Activated naive CD8-positive, alpha-beta T cell treated with anti-CD3 and anti-CD28 coated beads, Interleukin-2, amount 50 U/mL, for 24 hours (primary cell): ENCODE measurements at regions not wholly inside any gene's neighbourhood (a gene's known extent, or its start where the extent isn't known, plus 50 kb on each side); places are given as distances from the start of the nearest gene placed in this dataset.
"Not testable (repeated sequence)": the region's sequence is repeated elsewhere in the genome, so short reads cannot be mapped to it uniquely, and the experiment has no call there.

ENCODE experiments used
- ATAC-seq: fragments of 150-1000 bp; cut with Tn5 transposase; one replicate; pipeline ENCODE4 v1.10.0; 2021
- DNase-seq: peaks from one replicate; pipeline ENCODE4 v3.0.0; 2021
- H3K27ac Mint-ChIP-seq: one replicate; pipeline ENCODE4 v1.8.0; 2021; ENCODE audit warnings: mild to moderate bottlenecking, mixed read lengths
- H3K27me3 Mint-ChIP-seq: one replicate; pipeline ENCODE4 v1.8.0; 2021; ENCODE audit warnings: mixed read lengths
- H3K36me3 Mint-ChIP-seq: one replicate; pipeline ENCODE4 v1.8.0; 2021; ENCODE audit warnings: low read depth, mixed read lengths
- H3K4me1 Mint-ChIP-seq: one replicate; pipeline ENCODE4 v1.8.0; 2021; ENCODE audit warnings: mixed read lengths
- H3K4me3 Mint-ChIP-seq: one replicate; pipeline ENCODE4 v1.8.0; 2021; ENCODE audit warnings: mild to moderate bottlenecking, moderate library complexity, mixed read lengths
- H3K9me3 Mint-ChIP-seq: one replicate; pipeline ENCODE4 v1.8.0; 2021; ENCODE audit warnings: mixed read lengths

- no peaks in the 10 kb centered on the region for H3K9me3 Mint-ChIP-seq
- no peak for ATAC-seq
- DNase-seq, result no peak
- no peaks in the 10 kb centered on the region for H3K27me3 Mint-ChIP-seq
- H3K36me3 Mint-ChIP-seq, result no peaks in the 10 kb centered on the region
- no peak overlapping the region for H3K27ac Mint-ChIP-seq
- H3K4me1 Mint-ChIP-seq, result no peaks in the 10 kb centered on the region
- no peak overlapping the region for H3K4me3 Mint-ChIP-seq
These were observed 325.9 kb downstream of the SOX9 start for GRCh38 chr17:72446525-72447250.

DNA sequence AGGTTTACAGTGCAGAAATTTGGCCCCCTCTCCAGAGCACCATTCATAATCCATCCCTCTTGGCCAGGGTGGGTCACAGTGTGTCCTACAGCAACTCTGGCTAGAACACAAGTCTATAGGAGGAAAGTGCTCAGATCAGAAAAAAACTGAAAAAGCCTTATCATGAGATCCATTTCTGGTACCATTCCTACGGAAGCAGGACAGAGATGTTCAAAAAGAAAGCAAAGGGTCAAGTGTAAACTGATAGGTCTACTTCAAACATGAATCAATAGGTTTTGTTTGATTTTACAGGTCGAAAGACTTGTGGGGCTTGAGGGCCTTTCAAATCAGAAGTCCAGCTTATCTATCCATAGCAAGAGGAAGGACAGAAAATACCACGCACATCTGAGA, 326.4 kb downstream of the SOX9 start:
- DNase-seq (no peak), ATAC-seq (no peak)
- Mint-ChIP-seq H3K36me3 (no peaks in the 10 kb centered on the region), H3K4me3 (no peak overlapping the region), H3K4me1 (no peaks in the 10 kb centered on the region), H3K9me3 (no peaks in the 10 kb centered on the region), H3K27ac (no peak overlapping the region), H3K27me3 (peaks cover under 1% of the 10 kb centered on the region)

DNA sequence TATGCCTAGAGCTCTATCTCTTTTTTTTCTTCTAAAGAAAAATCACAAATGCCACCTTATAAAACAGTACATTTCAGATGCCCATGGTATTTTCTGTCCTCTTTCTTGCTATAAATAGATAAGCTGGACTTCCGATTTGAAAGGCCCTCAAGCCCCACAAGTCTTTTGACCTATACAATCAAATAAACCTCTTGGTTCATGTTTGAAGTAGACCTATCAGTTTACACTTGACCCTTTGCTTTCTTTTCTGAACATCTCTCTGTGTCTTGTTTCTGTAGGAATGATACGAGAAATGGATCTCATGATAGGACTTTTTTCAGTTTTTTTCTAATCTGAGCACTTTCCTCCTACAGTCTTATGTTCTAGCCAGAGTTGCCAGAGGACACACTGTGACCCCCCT, 327.2 kb downstream of the SOX9 start:
- no peak overlapping the region for H3K4me3 Mint-ChIP-seq
- DNase-seq (no peak), ATAC-seq (no peak)
- H3K27ac Mint-ChIP-seq, result no peak overlapping the region
- H3K27me3 Mint-ChIP-seq, result peaks cover 2% of the 10 kb centered on the region
- no peaks in the 10 kb centered on the region for H3K4me1 Mint-ChIP-seq
- H3K9me3 Mint-ChIP-seq, result no peaks in the 10 kb centered on the region
- H3K36me3 Mint-ChIP-seq, result no peaks in the 10 kb centered on the region

GRCh38 chr17:72452286-72453173, 331.7 kb downstream of the SOX9 start:
- Mint-ChIP-seq H3K4me3 (no peak overlapping the region), H3K27me3 (peaks cover 2% of the 10 kb centered on the region), H3K4me1 (no peaks in the 10 kb centered on the region), H3K27ac (no peak overlapping the region), H3K36me3 (no peaks in the 10 kb centered on the region), H3K9me3 (no peaks in the 10 kb centered on the region)
- no peak for ATAC-seq
- no peak for DNase-seq

DNA sequence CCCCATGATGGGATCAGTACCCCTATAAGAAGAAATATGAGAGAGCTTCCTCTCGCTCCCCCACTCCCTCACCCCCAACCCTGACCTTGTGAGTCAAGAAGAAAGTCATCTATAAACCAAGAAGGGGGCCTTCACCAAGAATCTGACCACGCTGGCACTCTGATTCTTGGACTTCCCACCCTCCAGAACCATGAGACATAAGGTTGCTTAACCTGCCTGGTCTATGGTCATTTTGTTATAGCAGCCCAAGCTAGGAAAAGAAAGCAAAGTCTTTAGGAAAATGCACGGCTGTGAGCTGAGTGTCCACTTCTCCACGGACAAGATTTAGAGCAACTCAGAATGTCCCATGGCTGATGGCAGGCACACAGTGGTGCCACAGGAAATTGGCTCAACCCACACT, 333.5 kb downstream of the SOX9 start:
- no peak for ATAC-seq
- no peaks in the 10 kb centered on the region for H3K9me3 Mint-ChIP-seq

GRCh38 chr17:72455562-72455961, 334.7 kb downstream of the SOX9 start:
- H3K4me1 Mint-ChIP-seq, result no peaks in the 10 kb centered on the region
- peaks cover 2% of the 10 kb centered on the region for H3K27me3 Mint-ChIP-seq
- H3K9me3 Mint-ChIP-seq, result no peaks in the 10 kb centered on the region
- no peak overlapping the region for H3K4me3 Mint-ChIP-seq
- H3K36me3 Mint-ChIP-seq, result no peaks in the 10 kb centered on the region
- no peak for DNase-seq
- H3K27ac Mint-ChIP-seq, result no peak overlapping the region
- ATAC-seq, result no peak

More for the DNA sequence above, 333.5 kb downstream of the SOX9 start:
- no peak overlapping the region for H3K4me3 Mint-ChIP-seq
- H3K27ac Mint-ChIP-seq, result no peak overlapping the region
- DNase-seq, result no peak
- no peaks in the 10 kb centered on the region for H3K4me1 Mint-ChIP-seq
- no peaks in the 10 kb centered on the region for H3K36me3 Mint-ChIP-seq
- H3K27me3 Mint-ChIP-seq, result peaks cover 2% of the 10 kb centered on the region

- peaks cover 2% of the 10 kb centered on the region for H3K27me3 Mint-ChIP-seq
- no peak for ATAC-seq
- no peaks in the 10 kb centered on the region for H3K9me3 Mint-ChIP-seq
- H3K36me3 Mint-ChIP-seq, result no peaks in the 10 kb centered on the region
- H3K4me3 Mint-ChIP-seq, result no peak overlapping the region
- H3K27ac Mint-ChIP-seq, result no peak overlapping the region
- DNase-seq, result no peak
- no peaks in the 10 kb centered on the region for H3K4me1 Mint-ChIP-seq
These were observed 335.3 kb downstream of the SOX9 start for GRCh38 chr17:72456075-72456474.

DNA sequence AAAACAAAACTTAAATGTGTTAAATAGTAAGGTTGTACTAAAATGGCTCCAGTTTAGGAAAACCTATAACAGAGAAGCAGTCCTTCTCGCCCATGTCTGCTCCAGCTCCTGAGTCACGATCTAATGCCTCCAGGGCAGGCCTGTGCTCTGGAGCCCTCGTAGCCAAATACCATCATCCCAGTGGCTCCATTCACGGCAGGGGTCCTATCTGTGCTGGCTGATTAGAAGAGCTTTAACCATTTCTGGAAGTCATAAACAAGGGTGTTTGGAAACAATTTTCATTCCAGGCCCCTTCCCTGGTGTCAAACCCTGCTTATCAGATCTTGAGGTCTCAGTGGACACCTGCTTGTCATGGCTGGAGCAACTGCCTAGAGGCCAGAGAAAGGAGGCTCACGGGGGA, 336.9 kb downstream of the SOX9 start:
- ATAC-seq (no peak), DNase-seq (no peak)
- H3K27me3 Mint-ChIP-seq, result no peaks in the 10 kb centered on the region
- H3K27ac Mint-ChIP-seq, result no peak overlapping the region
- no peaks in the 10 kb centered on the region for H3K36me3 Mint-ChIP-seq
- H3K4me1 Mint-ChIP-seq, result no peaks in the 10 kb centered on the region
- H3K9me3 Mint-ChIP-seq, result no peaks in the 10 kb centered on the region
- no peak overlapping the region for H3K4me3 Mint-ChIP-seq

DNA sequence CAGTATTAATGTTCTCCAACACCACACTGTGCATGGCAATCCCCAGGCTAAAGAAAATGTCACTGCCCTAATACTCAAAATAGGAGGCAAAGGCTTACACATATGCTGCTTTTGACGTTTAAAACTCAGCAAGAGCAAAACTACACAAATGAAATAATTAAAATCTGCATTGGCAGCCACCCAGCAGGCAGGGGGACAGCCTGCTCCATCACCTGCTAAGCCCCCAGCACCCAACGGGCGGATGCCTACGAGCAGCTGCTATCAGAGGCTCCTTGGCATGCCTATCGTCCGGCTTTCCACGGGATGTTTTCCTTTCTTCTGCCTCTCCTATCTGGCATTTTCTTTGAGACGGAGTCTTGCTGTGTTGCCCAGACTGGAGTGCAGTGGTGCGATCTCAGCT, 337.5 kb downstream of the SOX9 start:
- no peak overlapping the region for H3K4me3 Mint-ChIP-seq
- H3K27me3 Mint-ChIP-seq, result no peaks in the 10 kb centered on the region
- no peak overlapping the region for H3K27ac Mint-ChIP-seq
- H3K9me3 Mint-ChIP-seq, result no peaks in the 10 kb centered on the region
- ATAC-seq, result no peak
- no peak for DNase-seq
- no peaks in the 10 kb centered on the region for H3K4me1 Mint-ChIP-seq
- no peaks in the 10 kb centered on the region for H3K36me3 Mint-ChIP-seq

GRCh38 chr17:72460711-72461110, 339.9 kb downstream of the SOX9 start:
- no peaks in the 10 kb centered on the region for H3K36me3 Mint-ChIP-seq
- no peaks in the 10 kb centered on the region for H3K4me1 Mint-ChIP-seq
- no peaks in the 10 kb centered on the region for H3K9me3 Mint-ChIP-seq
- peaks cover 3% of the 10 kb centered on the region for H3K27me3 Mint-ChIP-seq
- H3K27ac Mint-ChIP-seq, result no peak overlapping the region
- no peak overlapping the region for H3K4me3 Mint-ChIP-seq
- no peak for DNase-seq
- no peak for ATAC-seq

DNA sequence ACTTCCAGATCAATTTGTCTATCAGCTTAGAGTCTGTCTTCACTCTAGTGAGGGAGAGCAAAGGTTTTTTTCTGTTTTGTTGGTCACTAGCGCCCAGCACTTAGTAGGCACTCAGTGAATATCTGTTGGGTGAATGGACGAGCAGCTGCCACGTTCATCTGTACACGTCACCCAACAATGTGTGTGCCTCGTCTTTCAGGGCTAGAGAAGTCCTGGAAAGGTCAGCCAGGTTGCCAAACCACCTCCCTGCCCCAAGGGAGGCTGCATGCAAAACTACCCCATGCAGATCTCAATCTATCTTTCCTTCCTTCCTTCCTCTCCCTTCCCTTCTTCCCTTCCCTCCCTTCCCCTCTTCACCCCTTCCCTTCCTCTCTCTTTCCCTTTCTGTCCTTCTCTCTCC, 340.9 kb downstream of the SOX9 start:
- Mint-ChIP-seq H3K4me3 (no peak overlapping the region), H3K4me1 (no peaks in the 10 kb centered on the region), H3K27ac (no peak overlapping the region), H3K27me3 (peaks cover 5% of the 10 kb centered on the region), H3K9me3 (no peaks in the 10 kb centered on the region), H3K36me3 (no peaks in the 10 kb centered on the region)
- DNase-seq (no peak), ATAC-seq (no peak)

DNA sequence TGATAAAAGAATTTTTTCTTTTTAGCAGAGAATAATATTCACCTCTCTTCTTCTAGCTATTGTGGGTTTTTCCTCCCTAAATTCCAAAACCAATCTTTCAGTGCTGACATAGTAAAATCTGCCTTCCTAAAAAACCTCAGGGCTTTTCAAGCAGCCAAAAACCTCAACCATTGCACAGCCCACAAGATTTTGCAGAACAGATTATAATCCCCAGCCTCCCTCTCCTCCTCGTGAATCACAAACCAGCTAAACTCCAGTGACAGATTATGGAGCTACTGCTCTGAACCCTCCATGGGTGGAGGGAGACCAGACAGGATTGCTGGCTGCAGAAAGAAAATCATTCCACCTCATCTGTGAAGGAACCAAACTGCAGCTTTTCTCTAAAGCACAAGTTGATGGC, 341.6 kb downstream of the SOX9 start:
- ATAC-seq (no peak), DNase-seq (no peak)
- H3K27ac Mint-ChIP-seq, result no peak overlapping the region
- no peaks in the 10 kb centered on the region for H3K4me1 Mint-ChIP-seq
- H3K4me3 Mint-ChIP-seq, result no peak overlapping the region
- no peaks in the 10 kb centered on the region for H3K36me3 Mint-ChIP-seq
- H3K27me3 Mint-ChIP-seq, result peaks cover 5% of the 10 kb centered on the region
- no peaks in the 10 kb centered on the region for H3K9me3 Mint-ChIP-seq

DNA sequence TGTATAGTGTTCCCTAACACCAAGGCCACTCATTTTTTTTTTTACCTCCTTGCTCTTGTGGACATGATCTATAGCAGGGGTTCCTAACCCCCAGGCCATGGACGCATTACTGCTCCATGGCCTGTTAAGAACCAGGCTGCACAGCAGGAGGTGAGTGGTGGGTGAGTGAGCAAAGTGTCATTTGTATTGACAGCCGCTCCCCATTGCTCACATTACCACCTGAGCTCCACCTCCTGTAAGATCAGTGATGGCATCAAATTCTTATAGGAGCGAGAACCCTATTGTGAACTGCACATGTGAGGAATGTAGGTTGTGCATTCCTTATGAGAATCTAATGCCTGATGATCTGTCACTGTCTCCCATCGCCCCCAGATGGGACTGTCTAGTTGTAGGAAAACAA, 342.0 kb downstream of the SOX9 start:
- no peak overlapping the region for H3K27ac Mint-ChIP-seq
- peaks cover 5% of the 10 kb centered on the region for H3K27me3 Mint-ChIP-seq
- ATAC-seq (no peak), DNase-seq (no peak)
- H3K4me1 Mint-ChIP-seq, result no peaks in the 10 kb centered on the region
- H3K9me3 Mint-ChIP-seq, result no peaks in the 10 kb centered on the region
- no peaks in the 10 kb centered on the region for H3K36me3 Mint-ChIP-seq
- no peak overlapping the region for H3K4me3 Mint-ChIP-seq

GRCh38 chr17:72463287-72464102, 342.7 kb downstream of the SOX9 start:
- no peak overlapping the region for H3K27ac Mint-ChIP-seq
- H3K4me3 Mint-ChIP-seq, result no peak overlapping the region
- ATAC-seq (no peak), DNase-seq (no peak)
- no peaks in the 10 kb centered on the region for H3K9me3 Mint-ChIP-seq
- no peaks in the 10 kb centered on the region for H3K4me1 Mint-ChIP-seq
- peaks cover 5% of the 10 kb centered on the region for H3K27me3 Mint-ChIP-seq
- no peaks in the 10 kb centered on the region for H3K36me3 Mint-ChIP-seq

DNA sequence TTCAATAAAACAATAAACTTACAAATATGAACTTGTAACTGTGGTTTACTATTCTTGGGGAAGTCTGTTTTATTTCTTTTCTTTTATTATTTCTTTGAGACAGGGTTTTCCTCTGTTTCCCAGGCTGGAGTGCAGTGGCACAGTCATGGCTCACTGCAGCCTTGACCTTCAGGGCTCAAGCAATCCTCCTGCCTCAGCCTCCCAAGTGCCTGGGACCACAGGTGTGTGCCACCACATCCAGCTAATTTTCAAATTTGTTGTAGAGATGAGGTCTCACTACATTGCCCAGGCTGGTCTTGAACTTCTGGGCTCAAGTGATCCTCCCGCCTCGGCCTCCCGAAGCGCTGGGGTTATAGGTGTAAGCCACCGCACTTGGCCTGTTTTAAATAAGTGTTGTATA, 343.4 kb downstream of the SOX9 start:
- DNase-seq, H3K9me3 Mint-ChIP-seq, H3K27ac Mint-ChIP-seq, H3K4me1 Mint-ChIP-seq, H3K27me3 Mint-ChIP-seq, H3K36me3 Mint-ChIP-seq, ATAC-seq, H3K4me3 Mint-ChIP-seq: not testable (repeated sequence)
